Fibroblast of lung (primary cell): ENCODE measurements at regions not wholly inside any gene's neighbourhood (a gene's known extent, or its start where the extent isn't known, plus 50 kb on each side); places are given as distances from the start of the nearest gene placed in this dataset.

Experiments
- DNase-seq, 2 donors: peaks; one replicate each; pipeline versions ENCODE4 v3.0.0 to v3.0.0-alpha.2; 2010; ENCODE audit warnings: low read depth in 2 of 2
- H2AFZ ChIP-seq: 2 replicates; pipeline ENCODE4 v1.5.1; 2012; ENCODE audit warnings: low read length, control low read depth, inconsistent platforms
- H3K27ac ChIP-seq: 2 replicates; pipeline ENCODE4 v1.5.1; 2011; ENCODE audit warnings: low read length, control low read depth; ENCODE audit not compliant: insufficient read depth
- H3K27me3 ChIP-seq: 2 replicates; pipeline ENCODE4 v1.5.1; 2011; ENCODE audit warnings: mild to moderate bottlenecking, low read length; ENCODE audit not compliant: control insufficient read depth, insufficient read depth
- H3K36me3 ChIP-seq: 2 replicates; pipeline ENCODE4 v1.5.1; 2011; ENCODE audit warnings: low read length; ENCODE audit not compliant: control insufficient read depth, insufficient read depth
- H3K4me1 ChIP-seq: 2 replicates; pipeline ENCODE4 v1.5.1; 2011; ENCODE audit warnings: low read length; ENCODE audit not compliant: control insufficient read depth, insufficient read depth; ENCODE audit errors: extremely low read depth
- H3K4me2 ChIP-seq: 2 replicates; pipeline ENCODE4 v1.5.1; 2011; ENCODE audit warnings: low read length, control low read depth; ENCODE audit not compliant: insufficient read depth; ENCODE audit errors: extremely low read depth
- H3K4me3 ChIP-seq, 4 experiments: fragments of 200-600 bp in 1 of 4; sonication (generic) in 1 of 4; replicated peaks in 1 of 4; 2 replicates each; pipeline ENCODE4 v1.5.1; 2011 to 2016; ENCODE audit warnings: low read length in 4 of 4, low read depth in 3 of 4, mild to moderate bottlenecking in 3 of 4, control low read depth in 2 of 4, inconsistent platforms in 1 of 4, mixed read lengths in 1 of 4; ENCODE audit not compliant: insufficient read depth in 1 of 4; ENCODE audit errors: control extremely low read depth in 1 of 4
- H3K79me2 ChIP-seq: 2 replicates; pipeline ENCODE4 v1.5.1; 2012; ENCODE audit warnings: mild to moderate bottlenecking, low read length, inconsistent platforms; ENCODE audit not compliant: control insufficient read depth, insufficient read depth
- H3K9ac ChIP-seq: 2 replicates; pipeline ENCODE4 v1.5.1; 2011; ENCODE audit warnings: mild to moderate bottlenecking, low read length, control low read depth; ENCODE audit not compliant: insufficient read depth
- H3K9me3 ChIP-seq: 2 replicates; pipeline ENCODE4 v1.5.1; 2012; ENCODE audit warnings: low read depth, low read length; ENCODE audit not compliant: control insufficient read depth, insufficient read depth
- H4K20me1 ChIP-seq: 2 replicates; pipeline ENCODE4 v1.5.1; 2011; ENCODE audit warnings: low read length; ENCODE audit not compliant: control insufficient read depth, insufficient read depth; ENCODE audit errors: extremely low read depth
- EZH2 ChIP-seq: IDR thresholded peaks from 2 replicates; pipeline ENCODE4 v1.5.1; 2012; ENCODE audit warnings: low read length, control low read depth, mild to moderate bottlenecking; ENCODE audit errors: missing control alignments
- TF ChIP-seq, protein P1 (sequence below), 2 donors: IDR thresholded peaks in 1 of 2; conservative IDR thresholded peaks in 1 of 2; 1 replicate in 1 of 2; 2 replicates in 1 of 2; pipeline ENCODE4 v1.5.1; 2011 to 2012; ENCODE audit warnings: low read length in 2 of 2, control low read depth in 1 of 2, inconsistent platforms in 1 of 2, low read depth in 1 of 2, mild to moderate bottlenecking in 1 of 2

GRCh38 chr11:127962416-127962815, 624.9 kb downstream of the ETS1 start:
- no peak overlapping the region for H2AFZ ChIP-seq
- H3K4me2 ChIP-seq = no peak overlapping the region
- H3K4me3 ChIP-seq = no peak overlapping the region
- no peaks in the 10 kb centered on the region for H3K9me3 ChIP-seq
- DNase-seq = no peak
- no peaks in the 10 kb centered on the region for H3K79me2 ChIP-seq
- H3K36me3 ChIP-seq = no peaks in the 10 kb centered on the region
- no peak overlapping the region for H3K27ac ChIP-seq
- H3K27me3 ChIP-seq = no peaks in the 10 kb centered on the region
- no peaks in the 10 kb centered on the region for H3K4me1 ChIP-seq
- TF ChIP-seq, protein P1, sequence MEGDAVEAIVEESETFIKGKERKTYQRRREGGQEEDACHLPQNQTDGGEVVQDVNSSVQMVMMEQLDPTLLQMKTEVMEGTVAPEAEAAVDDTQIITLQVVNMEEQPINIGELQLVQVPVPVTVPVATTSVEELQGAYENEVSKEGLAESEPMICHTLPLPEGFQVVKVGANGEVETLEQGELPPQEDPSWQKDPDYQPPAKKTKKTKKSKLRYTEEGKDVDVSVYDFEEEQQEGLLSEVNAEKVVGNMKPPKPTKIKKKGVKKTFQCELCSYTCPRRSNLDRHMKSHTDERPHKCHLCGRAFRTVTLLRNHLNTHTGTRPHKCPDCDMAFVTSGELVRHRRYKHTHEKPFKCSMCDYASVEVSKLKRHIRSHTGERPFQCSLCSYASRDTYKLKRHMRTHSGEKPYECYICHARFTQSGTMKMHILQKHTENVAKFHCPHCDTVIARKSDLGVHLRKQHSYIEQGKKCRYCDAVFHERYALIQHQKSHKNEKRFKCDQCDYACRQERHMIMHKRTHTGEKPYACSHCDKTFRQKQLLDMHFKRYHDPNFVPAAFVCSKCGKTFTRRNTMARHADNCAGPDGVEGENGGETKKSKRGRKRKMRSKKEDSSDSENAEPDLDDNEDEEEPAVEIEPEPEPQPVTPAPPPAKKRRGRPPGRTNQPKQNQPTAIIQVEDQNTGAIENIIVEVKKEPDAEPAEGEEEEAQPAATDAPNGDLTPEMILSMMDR (conservative IDR thresholded peaks at IDR 0.05 in 1 of 2, IDR thresholded peaks at IDR 0.05 in 1 of 2; ENCODE audit: low read depth in 1 of 2, low read length in 2 of 2) = no peak
- no peak for TF ChIP-seq EZH2
- no peaks in the 10 kb centered on the region for H4K20me1 ChIP-seq
- no peak overlapping the region for H3K9ac ChIP-seq

DNA sequence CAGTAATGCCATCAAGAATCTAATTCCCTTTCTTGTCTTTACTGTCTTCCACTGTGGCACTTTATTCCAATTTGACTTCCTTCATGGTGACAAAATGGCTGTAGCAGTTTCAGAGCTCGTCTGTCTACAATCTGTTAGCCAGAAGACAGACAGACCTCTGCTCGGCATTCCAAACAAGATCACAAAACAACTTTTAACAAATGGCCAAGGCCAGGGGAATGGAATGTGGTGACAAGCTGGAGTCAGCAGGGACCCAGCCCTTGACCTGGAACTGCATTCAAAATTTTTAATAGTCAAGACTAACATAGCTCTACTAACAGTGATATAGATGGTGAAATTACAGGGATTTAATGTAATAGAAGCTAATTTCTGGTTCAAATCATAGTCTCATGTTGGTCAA, 637.2 kb downstream of the ETS1 start:
- no peak overlapping the region for H3K27ac ChIP-seq
- no peak overlapping the region for H3K4me3 ChIP-seq
- no peak overlapping the region for H3K4me2 ChIP-seq
- H3K36me3 ChIP-seq = no peaks in the 10 kb centered on the region
- TF ChIP-seq EZH2 = no peak
- TF ChIP-seq, protein P1 (conservative IDR thresholded peaks at IDR 0.05 in 1 of 2, IDR thresholded peaks at IDR 0.05 in 1 of 2; ENCODE audit: low read depth in 1 of 2, low read length in 2 of 2) = no peak
- H2AFZ ChIP-seq = no peak overlapping the region
- no peaks in the 10 kb centered on the region for H3K79me2 ChIP-seq
- H3K4me1 ChIP-seq = no peaks in the 10 kb centered on the region
- H4K20me1 ChIP-seq = no peaks in the 10 kb centered on the region
- no peak overlapping the region for H3K9ac ChIP-seq
- H3K9me3 ChIP-seq = no peaks in the 10 kb centered on the region
- H3K27me3 ChIP-seq = no peaks in the 10 kb centered on the region
- DNase-seq = no peak

DNA sequence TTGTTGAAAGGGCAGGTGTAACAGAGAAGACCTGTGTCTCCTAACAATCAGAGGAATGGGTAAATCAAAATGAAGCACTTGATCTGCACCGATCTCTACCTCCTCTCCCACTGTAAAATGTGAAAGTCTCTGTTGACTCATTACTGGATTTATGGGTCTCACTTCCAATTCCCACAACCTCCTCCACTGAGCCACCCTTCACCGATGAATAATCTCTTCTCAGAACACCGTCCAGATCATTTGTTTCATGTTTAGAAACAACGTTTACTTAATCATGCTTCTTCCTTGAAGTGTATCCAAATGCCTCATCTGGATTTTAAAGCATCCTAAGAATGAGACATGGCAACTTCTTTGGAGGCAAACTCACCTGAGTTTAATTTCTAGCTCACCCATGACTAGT, 643.6 kb downstream of the ETS1 start:
- TF ChIP-seq, protein P1 (conservative IDR thresholded peaks at IDR 0.05 in 1 of 2, IDR thresholded peaks at IDR 0.05 in 1 of 2; ENCODE audit: low read depth in 1 of 2, low read length in 2 of 2) = no peak
- no peak for TF ChIP-seq EZH2
- Histone ChIP-seq H3K79me2 (no peaks in the 10 kb centered on the region), H3K9me3 (no peaks in the 10 kb centered on the region), H3K9ac (no peak overlapping the region), H3K4me1 (no peaks in the 10 kb centered on the region), H3K4me2 (no peak overlapping the region), H4K20me1 (no peaks in the 10 kb centered on the region), H3K27ac (no peak overlapping the region), H3K4me3 (no peak overlapping the region), H3K27me3 (no peaks in the 10 kb centered on the region), H2AFZ (no peak overlapping the region), H3K36me3 (no peaks in the 10 kb centered on the region)
- DNase-seq = peak in 1 of 2 donors; percentile 32
